GM18508 (cell line): ENCODE measurements at regions not wholly inside any gene's neighbourhood (a gene's known extent, or its start where the extent isn't known, plus 50 kb on each side); places are given as distances from the start of the nearest gene placed in this dataset.

Source experiments
- ATAC-seq: cut with Tn5 transposase; IDR thresholded peaks from one replicate; pipeline ENCODE4 v1.9.1; 2021; ENCODE audit warnings: moderate number of reproducible peaks; ENCODE audit not compliant: insufficient read depth, unreplicated experiment

GRCh38 chr6:19472850-19473249, 364.3 kb upstream of the ID4 start:
- ATAC-seq = no peak

DNA sequence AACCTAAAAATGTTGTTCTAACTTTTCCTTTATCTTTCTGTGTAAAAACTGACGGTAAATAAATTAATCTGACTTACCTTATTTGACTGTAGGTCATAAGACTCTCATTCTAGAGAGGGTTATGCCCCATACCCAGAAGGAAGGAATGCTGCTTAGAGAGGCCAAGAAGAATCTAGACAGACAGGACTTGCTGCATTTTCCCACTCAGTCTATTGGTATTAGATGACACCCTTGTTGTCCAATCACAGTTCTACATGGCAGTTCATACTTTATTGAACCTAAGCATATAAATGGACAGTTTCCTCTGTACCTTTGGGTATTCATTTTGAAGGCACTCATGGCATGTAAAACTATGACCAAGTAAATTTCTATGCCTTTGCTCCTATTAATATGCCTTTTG, 359.6 kb upstream of the ID4 start:
- ATAC-seq = no peak

- ATAC-seq = no peak
Observed at GRCh38 chr6:19478273-19478672, 358.9 kb upstream of the ID4 start.

GRCh38 chr6:19478992-19479391, 358.2 kb upstream of the ID4 start:
- ATAC-seq = no peak

- no peak for ATAC-seq
Observed at GRCh38 chr6:19479551-19479950, 357.6 kb upstream of the ID4 start.

GRCh38 chr6:19492636-19493405, 344.3 kb upstream of the ID4 start:
- ATAC-seq = no peak

- ATAC-seq = no peak
Observed at GRCh38 chr6:19501737-19502245, 335.4 kb upstream of the ID4 start.

DNA sequence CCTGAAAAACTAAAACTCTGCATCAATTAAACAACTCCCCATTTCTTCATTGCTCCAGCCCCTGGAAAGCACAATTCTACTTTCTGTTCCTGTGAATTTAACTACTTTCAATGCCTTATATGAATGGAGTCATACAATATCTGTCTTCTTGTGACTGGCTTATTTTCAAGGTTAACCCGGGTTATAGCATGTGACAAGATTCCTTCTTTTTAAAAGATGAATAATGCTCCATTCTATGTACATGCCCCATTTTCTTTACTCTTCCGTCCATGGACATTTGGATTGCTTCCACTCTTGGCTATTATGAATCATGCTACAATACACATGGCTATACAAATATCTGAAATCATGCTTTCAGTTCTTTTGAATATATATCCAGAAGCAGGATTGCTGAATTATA, 334.9 kb upstream of the ID4 start:
- ATAC-seq = no peak

DNA sequence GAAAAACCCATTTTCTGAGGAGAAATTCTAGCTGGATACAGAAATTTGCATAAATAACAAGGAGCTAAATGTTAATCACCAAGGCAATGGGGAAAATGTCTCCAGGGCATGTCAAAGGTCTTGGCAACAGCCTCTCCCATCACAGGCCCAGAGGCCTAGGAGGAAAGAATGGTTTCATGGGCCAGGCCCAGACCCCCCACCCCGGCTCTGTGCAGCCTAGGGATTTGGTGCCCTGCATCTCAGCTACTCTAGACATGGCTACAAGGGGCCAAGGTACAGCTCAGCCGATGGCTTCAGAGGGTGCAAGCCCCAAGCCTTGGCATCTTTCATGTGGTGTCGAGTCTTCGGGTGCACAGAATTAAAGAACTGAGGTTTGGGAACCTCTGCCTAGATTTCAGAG, 321.2 kb upstream of the ID4 start:
- no peak for ATAC-seq

DNA sequence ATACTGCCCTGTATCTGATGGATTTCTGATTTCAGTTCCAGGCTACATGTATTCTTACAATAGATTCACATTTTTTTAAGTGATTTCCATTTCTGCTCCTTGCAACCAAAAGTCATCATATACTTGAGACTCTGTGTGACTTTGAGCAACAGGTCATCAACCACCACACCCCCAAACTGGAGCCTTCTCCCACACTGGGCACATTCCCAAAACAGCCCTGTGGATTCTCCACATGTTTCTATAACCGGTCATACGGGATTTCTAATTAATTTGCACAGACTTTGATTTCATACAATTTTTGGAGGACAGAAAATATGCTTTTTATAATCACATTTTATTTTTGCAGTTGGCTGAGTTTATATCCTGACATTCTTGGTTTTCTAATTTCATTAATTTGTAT, 317.2 kb upstream of the ID4 start:
- ATAC-seq = no peak

DNA sequence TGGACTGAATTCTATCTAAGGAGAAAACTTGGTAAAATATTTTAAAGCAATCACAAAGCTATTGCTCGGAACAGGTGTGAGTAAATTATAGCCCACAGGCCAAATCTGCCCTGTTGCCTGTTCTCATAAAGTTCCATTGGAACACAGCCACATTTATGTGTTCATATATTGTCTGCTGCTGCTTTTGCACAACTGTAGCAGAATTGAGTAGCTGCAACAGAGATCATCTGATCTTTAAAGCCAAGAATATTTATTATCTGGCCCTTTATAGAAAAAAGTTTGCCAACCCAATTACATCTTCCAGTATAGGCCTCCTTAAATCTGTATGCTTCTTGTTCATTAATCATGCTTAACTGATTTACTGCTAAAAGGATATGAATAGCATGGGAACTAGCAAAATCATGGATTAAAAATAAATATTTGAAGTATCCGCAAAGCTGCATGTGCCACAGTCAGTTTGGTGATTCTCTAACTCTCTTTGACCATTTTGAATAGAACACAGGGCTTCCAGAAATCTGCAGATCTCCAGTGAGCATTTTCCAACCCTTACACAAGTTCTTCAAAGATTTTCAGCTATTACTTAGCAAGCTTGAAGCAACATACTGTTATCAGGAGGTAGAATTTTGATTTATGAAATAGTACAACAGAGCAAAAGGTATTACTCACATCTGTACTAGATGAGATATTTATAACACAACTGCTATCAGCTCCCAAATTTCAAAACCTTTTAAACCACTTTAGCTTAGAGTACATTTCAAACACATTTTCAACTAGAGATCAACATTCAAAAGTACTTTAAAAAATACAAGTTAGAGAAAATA, 312.6 kb upstream of the ID4 start:
- ATAC-seq = no peak

- ATAC-seq = no peak
Observed at GRCh38 chr6:19525673-19526072, 311.5 kb upstream of the ID4 start.

- ATAC-seq = peak; percentile 84
Observed at GRCh38 chr6:19530188-19530587, 307.0 kb upstream of the ID4 start.

DNA sequence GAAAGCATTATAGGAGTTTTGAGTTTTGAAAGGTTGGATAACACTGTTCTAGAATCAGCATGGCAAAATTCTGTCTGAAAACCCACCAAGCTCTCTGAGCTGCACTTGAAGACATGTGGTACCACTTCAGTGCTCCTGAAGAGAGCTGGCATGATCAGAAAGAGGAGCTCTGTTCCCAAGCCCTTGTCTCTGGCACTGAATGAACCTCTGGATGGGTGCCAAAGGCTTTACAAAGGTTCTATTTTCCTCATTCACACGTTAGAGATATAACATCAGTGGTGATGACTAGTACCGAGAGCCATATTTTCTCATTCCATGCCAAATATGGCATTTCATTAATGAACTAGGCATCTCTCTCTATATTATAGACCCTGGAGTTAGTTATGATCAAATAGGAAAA, 301.8 kb upstream of the ID4 start:
- ATAC-seq = no peak

GRCh38 chr6:19536838-19537237, 300.3 kb upstream of the ID4 start:
- ATAC-seq = no peak

GRCh38 chr6:19538096-19538495, 299.1 kb upstream of the ID4 start:
- ATAC-seq = no peak

- no peak for ATAC-seq
Observed at GRCh38 chr6:19547507-19547906, 289.7 kb upstream of the ID4 start.

DNA sequence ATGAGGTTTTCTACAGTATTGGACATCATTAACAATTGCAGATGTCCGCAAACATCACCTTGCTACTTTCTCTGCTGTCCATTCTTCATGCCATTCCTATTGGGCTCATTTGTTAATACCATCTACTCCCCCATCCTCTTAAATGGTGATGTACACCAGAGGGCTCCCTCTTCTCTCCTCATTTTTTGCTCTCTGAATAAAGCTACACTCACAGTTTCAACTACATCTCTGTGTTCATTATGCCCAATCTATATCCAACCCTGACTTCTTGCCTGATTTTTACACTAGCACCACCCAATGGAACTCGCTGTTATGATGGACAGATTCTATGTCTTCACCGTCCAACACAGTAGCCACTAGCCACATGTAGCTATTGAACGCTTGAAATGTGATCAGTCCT, 288.1 kb upstream of the ID4 start:
- ATAC-seq = no peak

DNA sequence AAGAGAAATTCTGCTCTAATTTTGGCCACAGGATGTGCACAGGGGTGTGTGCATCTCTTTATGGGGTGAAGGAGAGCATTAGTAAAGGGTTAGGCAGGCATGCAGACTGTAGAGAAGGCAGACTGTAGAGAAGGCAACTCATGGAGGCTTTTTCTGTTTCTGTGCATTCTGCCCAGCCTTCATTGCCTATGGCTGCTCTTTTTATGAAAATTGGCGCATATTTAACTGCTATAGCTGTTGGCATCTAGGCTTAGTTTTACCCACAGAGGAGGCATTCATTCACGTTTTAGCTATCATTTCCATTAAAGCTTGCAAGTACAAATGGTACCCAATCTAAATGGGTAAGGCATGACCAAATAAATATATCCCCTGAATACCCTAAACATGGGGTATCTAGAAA, 286.8 kb upstream of the ID4 start:
- no peak for ATAC-seq

DNA sequence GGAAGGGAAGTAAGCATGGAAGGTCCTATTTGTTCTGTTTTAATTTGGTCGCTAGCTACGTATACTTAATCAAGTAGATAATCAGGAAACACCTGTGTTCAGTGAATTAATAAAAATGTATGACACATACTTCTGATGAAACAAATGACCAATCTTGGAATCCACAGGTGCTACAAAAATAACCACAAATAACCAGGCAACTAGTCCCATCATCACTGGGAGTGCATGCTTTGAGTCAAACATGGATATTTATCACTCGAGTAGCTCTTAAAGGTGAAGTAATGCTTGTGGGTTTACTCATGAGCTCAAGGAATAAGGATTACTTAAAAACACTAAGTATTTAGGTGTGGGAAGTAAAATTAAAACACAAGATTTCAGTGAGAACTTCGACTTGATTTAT, 285.6 kb upstream of the ID4 start:
- no peak for ATAC-seq

- no peak for ATAC-seq
Observed at GRCh38 chr6:19552076-19552475, 285.1 kb upstream of the ID4 start.

GRCh38 chr6:19552588-19552987, 284.6 kb upstream of the ID4 start:
- no peak for ATAC-seq
